Cardiac muscle cell (in vitro differentiated cells and primary cell): ENCODE measurements at regions not wholly inside any gene's neighbourhood (a gene's known extent, or its start where the extent isn't known, plus 50 kb on each side); places are given as distances from the start of the nearest gene placed in this dataset.
A peak's percentile ranks its signal among the peaks of the same experiment; 100 is the strongest.
"Not testable (repeated sequence)": the region's sequence is repeated elsewhere in the genome, so short reads cannot be mapped to it uniquely, and the experiment has no call there.

Experiments used
- DNase-seq, 2 donors: peaks; one replicate each; pipeline versions ENCODE4 v3.0.0 to v3.0.0-alpha.2; 2010 to 2017; ENCODE audit warnings: low read depth in 1 of 2, low spot score in 1 of 2
- H3K27ac ChIP-seq: fragments of 200-600 bp; sonication (generic); 2 replicates; pipeline ENCODE4 v1.5.1; 2016
- H3K27me3 ChIP-seq: fragments of 200-600 bp; sonication (generic); 2 replicates; pipeline ENCODE4 v1.6.0; 2016; ENCODE audit warnings: control low read depth
- H3K36me3 ChIP-seq: fragments of 200-600 bp; sonication (generic); 2 replicates; pipeline ENCODE4 v1.5.1; 2016; ENCODE audit warnings: control low read depth
- H3K4me1 ChIP-seq: fragments of 200-600 bp; sonication (generic); 2 replicates; pipeline ENCODE4 v1.8.1; 2017; ENCODE audit warnings: low read depth, mild to moderate bottlenecking, mixed run types
- H3K4me3 ChIP-seq: fragments of 200-600 bp; sonication (generic); 2 replicates; pipeline ENCODE4 v1.5.1; 2016; ENCODE audit warnings: mild to moderate bottlenecking
- H3K9me3 ChIP-seq: fragments of 200-600 bp; sonication (generic); 2 replicates; pipeline ENCODE4 v1.5.1; 2017; ENCODE audit warnings: low read depth, mild to moderate bottlenecking, control low read depth
- TF ChIP-seq, protein P1 (sequence below): IDR thresholded peaks from 2 replicates; pipeline ENCODE4 v1.5.1; 2012; ENCODE audit warnings: low read depth, mild to moderate bottlenecking, low read length

DNA sequence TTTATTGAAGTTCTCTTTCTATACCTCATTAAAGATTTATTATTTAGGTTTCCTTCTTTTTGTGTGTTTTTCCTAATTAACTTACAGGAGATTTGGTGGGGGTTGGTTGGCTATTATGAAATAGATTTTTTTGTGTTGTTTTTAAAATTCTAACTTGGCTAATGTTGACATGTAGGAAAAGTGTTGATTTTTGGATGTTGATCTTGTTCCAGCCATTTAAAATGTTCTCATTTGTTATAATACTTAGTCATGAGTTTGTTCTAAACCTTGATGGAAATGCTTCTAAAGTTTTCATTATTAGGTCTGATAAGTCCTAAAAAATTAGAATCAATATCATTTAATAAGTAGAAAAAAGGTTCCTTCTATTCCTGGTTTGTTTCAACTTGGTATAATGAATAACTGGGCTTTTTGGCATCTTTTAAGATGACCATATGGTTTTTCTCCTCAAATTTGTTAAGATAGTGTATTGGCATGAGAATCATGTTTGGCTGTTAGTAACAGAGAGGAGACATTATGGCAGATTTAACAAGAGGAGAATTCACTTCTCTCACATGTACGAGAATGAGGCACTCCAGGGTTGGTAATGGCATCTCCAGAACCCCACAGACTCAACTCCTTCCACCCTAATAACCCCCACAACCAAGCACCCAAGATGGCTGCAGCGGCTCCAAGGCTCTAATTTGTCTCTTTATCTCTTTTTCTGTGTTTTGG is 104.1 kb downstream of the ARHGAP11B start:
- H3K27me3 ChIP-seq, H3K4me1 ChIP-seq, H3K9me3 ChIP-seq, H3K4me3 ChIP-seq, H3K36me3 ChIP-seq, DNase-seq, H3K27ac ChIP-seq: not testable (repeated sequence)

DNA sequence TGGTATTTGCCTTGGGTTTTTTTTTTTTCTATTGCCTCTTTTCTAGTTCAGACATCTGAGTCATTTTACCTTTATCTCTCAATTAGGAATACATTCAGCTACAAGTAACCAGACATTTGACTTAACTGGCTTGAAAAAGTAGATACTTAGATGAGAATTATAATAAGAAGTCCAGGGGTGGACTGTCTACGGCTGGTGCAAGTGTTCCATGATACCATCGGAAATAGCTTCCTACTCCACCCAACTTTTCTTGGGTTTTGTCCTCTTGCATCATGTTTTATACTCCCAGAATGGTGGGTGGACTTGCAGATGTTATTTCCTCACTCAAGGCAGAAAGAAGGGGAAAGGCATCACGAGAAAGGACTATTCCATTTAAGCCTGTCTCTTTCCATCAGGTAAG is 104.7 kb downstream of the ARHGAP11B start:
- H3K4me3 ChIP-seq, DNase-seq, H3K27ac ChIP-seq, H3K9me3 ChIP-seq, H3K4me1 ChIP-seq, H3K36me3 ChIP-seq, H3K27me3 ChIP-seq: not testable (repeated sequence)

DNA sequence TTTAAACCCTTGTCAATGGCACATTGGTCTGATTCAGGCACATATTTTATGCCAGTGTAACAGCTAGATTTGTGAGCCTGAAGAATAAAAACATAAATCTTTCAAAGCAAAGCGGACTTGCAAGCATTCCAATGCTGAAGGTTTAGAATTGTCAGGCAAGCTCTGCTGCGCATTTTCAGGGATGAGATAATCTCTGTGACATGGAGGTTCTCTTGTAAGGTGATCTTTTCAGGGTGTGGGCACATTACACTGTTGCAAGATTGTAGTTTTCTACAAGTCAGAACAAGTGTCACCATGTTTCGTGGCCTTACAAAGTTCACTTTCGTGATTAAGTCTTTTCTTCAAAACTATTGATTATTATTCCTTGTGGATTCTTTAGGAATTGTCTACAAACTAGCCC is 106.2 kb downstream of the ARHGAP11B start:
- not testable (repeated sequence) for H3K9me3 ChIP-seq, H3K27me3 ChIP-seq, DNase-seq, H3K4me3 ChIP-seq, H3K4me1 ChIP-seq, H3K36me3 ChIP-seq, H3K27ac ChIP-seq

DNA sequence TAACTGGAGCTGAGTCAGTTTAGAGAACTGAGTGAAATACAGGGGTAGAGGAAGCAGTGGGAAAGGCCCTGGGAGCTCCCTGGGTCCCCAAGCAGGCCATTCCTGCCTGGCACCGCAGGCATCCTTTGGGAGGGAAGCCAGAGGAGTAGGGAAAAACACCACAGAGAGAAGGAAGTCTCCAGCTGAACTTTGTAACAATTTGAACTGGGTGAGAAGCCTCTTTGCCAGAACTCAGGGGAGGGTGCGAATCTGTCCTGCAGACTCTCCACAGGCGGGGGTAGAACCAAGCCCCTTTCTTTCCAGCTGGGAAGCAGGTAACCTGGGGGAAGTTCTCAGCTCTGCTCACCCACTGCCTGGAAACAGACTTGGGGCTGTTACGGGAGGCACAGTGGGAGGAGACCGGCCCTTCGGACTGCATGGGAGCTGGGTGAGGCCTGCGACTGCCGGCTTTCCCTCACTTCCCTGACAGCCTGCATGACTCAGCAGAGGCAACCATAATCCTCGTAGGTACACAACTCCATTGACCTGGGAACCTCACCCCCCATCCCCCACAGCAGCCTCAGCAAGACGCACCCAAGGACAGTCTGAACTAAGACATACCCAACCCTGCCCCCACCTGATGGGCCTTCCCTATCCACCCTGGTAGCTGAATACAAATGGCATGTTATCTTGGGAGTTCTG is 110.1 kb downstream of the ARHGAP11B start:
- not testable (repeated sequence) for H3K27me3 ChIP-seq, DNase-seq, H3K27ac ChIP-seq, H3K4me3 ChIP-seq, H3K36me3 ChIP-seq, H3K9me3 ChIP-seq, H3K4me1 ChIP-seq

DNA sequence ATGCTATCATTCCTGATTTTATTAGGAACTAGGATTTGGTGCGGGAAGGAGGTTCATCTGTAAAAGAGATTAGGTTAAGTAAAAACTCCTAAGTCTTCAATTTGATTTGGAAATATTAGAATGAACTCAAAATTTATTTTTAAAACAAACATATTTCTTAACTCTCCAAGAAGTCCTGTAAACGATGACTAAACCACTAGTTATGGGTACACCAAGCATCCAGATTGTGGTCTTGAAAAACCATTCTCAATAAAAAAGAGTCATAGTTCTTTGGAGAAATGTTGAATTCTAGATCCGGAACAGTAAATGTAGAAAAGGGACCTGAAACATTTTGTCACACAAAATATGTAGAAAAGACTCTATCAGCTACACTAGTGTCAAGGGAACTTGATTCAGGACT is 116.9 kb downstream of the ARHGAP11B start:
- not testable (repeated sequence) for H3K27ac ChIP-seq, H3K4me1 ChIP-seq, H3K27me3 ChIP-seq, DNase-seq, H3K9me3 ChIP-seq, H3K36me3 ChIP-seq, H3K4me3 ChIP-seq

DNA sequence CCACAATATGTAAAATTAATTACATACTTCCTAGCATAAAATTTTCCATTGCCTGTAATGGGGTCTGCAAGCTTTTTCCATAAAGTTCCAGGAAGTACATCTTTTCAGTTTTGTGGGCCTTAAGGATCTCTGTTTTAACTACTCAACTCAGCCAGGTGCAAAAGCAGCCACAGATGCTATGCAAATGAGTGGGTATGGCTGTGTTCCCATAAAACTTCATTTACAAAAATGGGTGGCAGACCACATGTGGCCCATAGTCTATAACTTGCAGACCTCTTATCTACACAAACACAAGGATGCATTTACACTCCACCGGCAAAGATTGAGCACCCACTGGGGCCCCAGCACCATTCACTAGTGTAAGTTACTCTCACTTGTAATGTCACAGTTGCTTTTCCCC is 123.1 kb downstream of the ARHGAP11B start:
- H3K9me3 ChIP-seq, DNase-seq: not testable (repeated sequence)

DNA sequence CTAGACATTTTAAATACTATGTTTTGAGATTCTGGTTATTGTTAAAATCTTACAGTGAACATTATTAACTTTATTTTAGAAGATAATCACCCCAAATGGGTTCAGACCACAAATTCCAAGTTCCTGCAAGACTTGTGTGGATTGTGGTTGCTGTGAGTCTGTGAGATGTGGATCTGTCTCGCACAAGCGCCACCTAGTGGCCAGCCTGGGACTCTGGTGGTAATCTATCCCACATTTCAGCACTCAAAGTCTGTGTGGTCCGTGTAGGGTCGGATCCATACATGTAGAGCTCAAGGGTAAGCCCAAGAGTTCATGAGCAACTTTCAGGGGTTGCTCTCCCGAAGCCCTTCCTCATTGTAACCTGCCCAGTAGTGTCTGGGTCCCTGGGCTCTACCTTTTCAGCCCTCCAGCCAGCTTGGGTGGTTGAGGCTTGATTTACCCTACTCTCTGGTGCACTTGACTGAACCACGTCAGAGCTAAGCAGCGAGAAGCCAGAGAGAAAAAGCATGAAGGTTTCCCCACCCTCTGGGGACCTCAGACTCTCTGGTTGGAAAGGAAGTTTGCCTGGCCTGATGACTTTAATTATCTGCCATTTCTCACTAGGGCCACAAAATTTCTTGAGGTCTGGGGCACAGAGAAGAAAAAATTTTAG is 129.2 kb downstream of the ARHGAP11B start:
- not testable (repeated sequence) for DNase-seq, H3K27ac ChIP-seq, H3K4me1 ChIP-seq, H3K36me3 ChIP-seq, H3K9me3 ChIP-seq, H3K4me3 ChIP-seq, H3K27me3 ChIP-seq
- TF ChIP-seq, protein P1, sequence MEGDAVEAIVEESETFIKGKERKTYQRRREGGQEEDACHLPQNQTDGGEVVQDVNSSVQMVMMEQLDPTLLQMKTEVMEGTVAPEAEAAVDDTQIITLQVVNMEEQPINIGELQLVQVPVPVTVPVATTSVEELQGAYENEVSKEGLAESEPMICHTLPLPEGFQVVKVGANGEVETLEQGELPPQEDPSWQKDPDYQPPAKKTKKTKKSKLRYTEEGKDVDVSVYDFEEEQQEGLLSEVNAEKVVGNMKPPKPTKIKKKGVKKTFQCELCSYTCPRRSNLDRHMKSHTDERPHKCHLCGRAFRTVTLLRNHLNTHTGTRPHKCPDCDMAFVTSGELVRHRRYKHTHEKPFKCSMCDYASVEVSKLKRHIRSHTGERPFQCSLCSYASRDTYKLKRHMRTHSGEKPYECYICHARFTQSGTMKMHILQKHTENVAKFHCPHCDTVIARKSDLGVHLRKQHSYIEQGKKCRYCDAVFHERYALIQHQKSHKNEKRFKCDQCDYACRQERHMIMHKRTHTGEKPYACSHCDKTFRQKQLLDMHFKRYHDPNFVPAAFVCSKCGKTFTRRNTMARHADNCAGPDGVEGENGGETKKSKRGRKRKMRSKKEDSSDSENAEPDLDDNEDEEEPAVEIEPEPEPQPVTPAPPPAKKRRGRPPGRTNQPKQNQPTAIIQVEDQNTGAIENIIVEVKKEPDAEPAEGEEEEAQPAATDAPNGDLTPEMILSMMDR, result peak; percentile 25

More for the DNA sequence above, 123.1 kb downstream of the ARHGAP11B start:
- not testable (repeated sequence) for H3K27me3 ChIP-seq, H3K4me1 ChIP-seq, H3K4me3 ChIP-seq, H3K36me3 ChIP-seq, H3K27ac ChIP-seq

DNA sequence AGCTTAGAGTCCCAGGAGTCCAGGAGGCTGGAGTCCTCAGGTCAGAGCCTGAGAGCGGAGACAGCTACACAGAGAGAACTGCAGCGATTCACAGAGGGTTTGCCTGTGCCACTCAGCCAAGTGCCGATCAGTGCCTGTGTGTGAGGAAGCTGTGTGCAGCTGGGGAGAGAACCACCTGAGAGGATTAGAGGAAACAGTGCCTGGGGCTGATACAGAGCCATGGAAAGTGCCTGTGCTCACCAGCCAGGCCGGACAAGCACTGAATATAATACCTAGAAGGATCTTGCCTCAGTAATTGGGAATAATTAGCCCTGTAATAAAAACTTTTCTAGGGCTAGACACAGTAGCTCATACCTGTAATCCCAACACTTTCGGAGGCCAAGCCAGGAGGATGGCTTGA is 134.7 kb downstream of the ARHGAP11B start:
- H3K27me3 ChIP-seq, H3K27ac ChIP-seq, H3K4me1 ChIP-seq, H3K36me3 ChIP-seq, DNase-seq, H3K4me3 ChIP-seq, H3K9me3 ChIP-seq: not testable (repeated sequence)

DNA sequence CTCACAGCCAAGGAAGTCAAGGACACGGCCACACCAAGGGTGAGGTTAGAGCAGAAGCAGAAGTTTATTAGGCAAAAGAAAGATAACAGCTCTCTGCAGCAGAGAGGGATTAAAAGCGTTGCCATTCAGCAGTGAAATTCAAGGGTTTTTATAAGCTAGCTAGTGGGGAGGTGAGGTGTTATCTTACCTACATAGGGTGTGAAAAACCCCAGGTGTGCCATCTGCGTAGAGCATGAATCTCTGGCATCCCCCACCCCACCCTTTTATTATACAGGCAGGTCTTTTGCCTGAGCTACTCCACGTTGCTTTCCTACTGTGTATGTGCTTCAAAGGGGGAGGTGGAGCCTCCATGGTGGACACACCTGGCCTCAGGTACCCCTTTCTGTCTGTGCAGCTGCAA is 135.4 kb downstream of the ARHGAP11B start:
- not testable (repeated sequence) for H3K9me3 ChIP-seq, DNase-seq, H3K4me1 ChIP-seq, H3K36me3 ChIP-seq, H3K4me3 ChIP-seq, H3K27ac ChIP-seq, H3K27me3 ChIP-seq

DNA sequence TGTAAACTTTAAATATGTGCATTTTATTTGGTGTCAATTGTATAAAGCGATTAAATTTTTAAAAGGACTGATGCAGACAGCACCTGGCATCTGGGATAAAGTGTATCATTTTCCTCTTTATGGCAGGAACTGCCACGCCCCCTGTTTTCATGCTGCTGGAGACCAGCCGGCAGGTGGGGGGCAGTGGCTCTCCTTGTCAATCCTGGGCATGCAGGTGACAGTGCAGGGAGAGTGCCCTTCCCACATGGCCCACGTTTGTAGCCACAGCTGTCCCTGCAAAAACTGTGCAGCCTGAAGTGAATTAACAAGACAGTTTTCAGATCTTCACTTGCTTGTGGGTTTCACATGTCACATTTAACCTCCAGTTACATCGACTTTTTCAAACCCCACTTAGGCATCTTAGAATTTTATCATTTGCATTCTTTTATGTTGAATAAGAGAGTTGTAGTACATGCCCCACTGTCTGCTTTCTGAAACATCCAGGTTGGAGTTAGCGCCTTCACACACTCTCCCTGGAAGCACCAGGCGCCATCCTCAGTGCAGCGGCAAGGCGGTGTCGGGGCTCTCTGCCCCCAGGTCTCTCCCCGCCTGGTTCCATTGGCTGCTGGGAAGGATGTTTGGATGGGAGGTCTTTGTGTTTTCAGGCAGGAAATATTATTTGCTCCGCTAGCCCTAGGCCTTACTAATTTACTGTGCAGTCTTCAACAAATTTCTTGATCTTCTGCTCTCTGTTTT is 134.2 kb upstream of the FAN1 start:
- not testable (repeated sequence) for H3K27ac ChIP-seq, H3K27me3 ChIP-seq, H3K4me1 ChIP-seq, DNase-seq, H3K9me3 ChIP-seq, H3K36me3 ChIP-seq, H3K4me3 ChIP-seq
